Right atrium auricular region (tissue), 2 donors: ENCODE measurements at regions not wholly inside any gene's neighbourhood (a gene's known extent, or its start where the extent isn't known, plus 50 kb on each side); places are given as distances from the start of the nearest gene placed in this dataset.

Experiments used
- DNase-seq: peaks from one replicate; pipeline ENCODE4 v3.0.0-alpha.2; 2019; ENCODE audit warnings: low spot score
- H3K27ac ChIP-seq, 2 donors: fragments of 200-600 bp; sonication (generic); 1 replicate in 1 of 2; 2 replicates in 1 of 2; pipeline ENCODE4 v1.5.1; 2016 to 2019
- H3K27me3 ChIP-seq, 2 donors: fragments of 200-600 bp; sonication (generic); one replicate each; pipeline versions ENCODE4 v1.5.1 to v1.6.0; 2017 to 2019
- H3K36me3 ChIP-seq: fragments of 200-600 bp; sonication (generic); one replicate; pipeline ENCODE4 v1.5.1; 2016
- H3K4me1 ChIP-seq, 2 donors: fragments of 200-600 bp; sonication (generic); one replicate each; pipeline versions ENCODE4 v1.5.1 to v1.6.0; 2017 to 2019
- H3K4me3 ChIP-seq, 2 donors: fragments of 200-600 bp; sonication (generic); 1 replicate in 1 of 2; 2 replicates in 1 of 2; pipeline ENCODE4 v1.5.1; 2017 to 2019; ENCODE audit warnings: mild to moderate bottlenecking in 1 of 2, moderate library complexity in 1 of 2
- H3K9me3 ChIP-seq, 2 donors: fragments of 200-600 bp; sonication (generic); one replicate each; pipeline ENCODE4 v1.5.1; 2019
- TF ChIP-seq, protein P1 (sequence below), 2 donors: fragments of 200-600 bp; sonication (generic); IDR thresholded peaks; one replicate each; pipeline ENCODE4 v1.5.1; 2019; ENCODE audit warnings: antibody characterized with exemption in 2 of 2

DNA sequence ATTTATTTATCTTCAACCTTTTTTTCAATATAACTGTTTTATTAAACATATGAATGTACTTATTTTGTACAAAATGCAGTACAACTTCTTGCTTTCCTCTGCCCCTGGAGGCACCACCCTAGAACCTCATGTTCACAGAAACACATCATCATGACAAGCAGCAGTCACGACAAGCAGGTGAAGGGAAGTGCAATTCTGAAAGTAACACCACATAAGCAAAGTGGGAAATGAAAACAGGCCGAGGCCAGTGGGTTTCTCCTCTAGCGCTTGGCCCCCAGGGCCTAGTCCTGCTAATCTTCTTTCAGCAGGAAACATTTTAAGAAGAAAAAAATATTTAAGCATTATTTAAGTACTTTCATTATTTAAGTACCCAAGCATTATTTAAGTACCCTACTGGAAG lies 598.1 kb downstream of the SH2D4B start:
- Histone ChIP-seq H3K9me3 (peaks cover 0 to 4% of the 10 kb centered on the region in 2 donors), H3K4me1 (no peaks in the 10 kb centered on the region), H3K4me3 (no peak overlapping the region), H3K27ac (no peak overlapping the region), H3K36me3 (no peaks in the 10 kb centered on the region), H3K27me3 (no peaks in the 10 kb centered on the region)
- TF ChIP-seq, protein P1, sequence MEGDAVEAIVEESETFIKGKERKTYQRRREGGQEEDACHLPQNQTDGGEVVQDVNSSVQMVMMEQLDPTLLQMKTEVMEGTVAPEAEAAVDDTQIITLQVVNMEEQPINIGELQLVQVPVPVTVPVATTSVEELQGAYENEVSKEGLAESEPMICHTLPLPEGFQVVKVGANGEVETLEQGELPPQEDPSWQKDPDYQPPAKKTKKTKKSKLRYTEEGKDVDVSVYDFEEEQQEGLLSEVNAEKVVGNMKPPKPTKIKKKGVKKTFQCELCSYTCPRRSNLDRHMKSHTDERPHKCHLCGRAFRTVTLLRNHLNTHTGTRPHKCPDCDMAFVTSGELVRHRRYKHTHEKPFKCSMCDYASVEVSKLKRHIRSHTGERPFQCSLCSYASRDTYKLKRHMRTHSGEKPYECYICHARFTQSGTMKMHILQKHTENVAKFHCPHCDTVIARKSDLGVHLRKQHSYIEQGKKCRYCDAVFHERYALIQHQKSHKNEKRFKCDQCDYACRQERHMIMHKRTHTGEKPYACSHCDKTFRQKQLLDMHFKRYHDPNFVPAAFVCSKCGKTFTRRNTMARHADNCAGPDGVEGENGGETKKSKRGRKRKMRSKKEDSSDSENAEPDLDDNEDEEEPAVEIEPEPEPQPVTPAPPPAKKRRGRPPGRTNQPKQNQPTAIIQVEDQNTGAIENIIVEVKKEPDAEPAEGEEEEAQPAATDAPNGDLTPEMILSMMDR (IDR thresholded peaks at IDR 0.05), result no peak
- DNase-seq, result no peak

DNA sequence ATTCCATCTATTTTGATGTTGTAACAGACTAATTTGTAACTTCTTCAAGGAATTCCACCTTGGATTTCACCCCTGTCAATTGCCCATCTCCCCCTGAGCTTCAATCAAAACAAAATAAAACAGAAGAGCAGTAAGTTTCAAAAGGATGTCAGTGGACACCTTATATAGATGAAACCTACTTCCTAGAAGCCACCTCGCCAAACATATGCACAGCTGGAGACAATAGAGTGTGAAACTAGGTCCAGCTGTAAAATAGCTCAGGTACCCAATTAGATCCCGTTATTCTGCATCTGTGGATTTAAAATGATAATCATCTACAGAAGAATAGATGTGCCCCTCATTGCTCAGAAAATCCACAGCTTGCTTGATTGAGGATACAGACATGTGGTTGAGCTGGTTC lies 598.6 kb downstream of the SH2D4B start:
- Histone ChIP-seq H3K4me3 (no peak overlapping the region), H3K4me1 (no peaks in the 10 kb centered on the region), H3K27ac (no peak overlapping the region), H3K9me3 (peaks cover 0 to 4% of the 10 kb centered on the region in 2 donors), H3K36me3 (no peaks in the 10 kb centered on the region), H3K27me3 (no peaks in the 10 kb centered on the region)
- TF ChIP-seq, protein P1 (IDR thresholded peaks at IDR 0.05), result no peak
- no peak for DNase-seq

DNA sequence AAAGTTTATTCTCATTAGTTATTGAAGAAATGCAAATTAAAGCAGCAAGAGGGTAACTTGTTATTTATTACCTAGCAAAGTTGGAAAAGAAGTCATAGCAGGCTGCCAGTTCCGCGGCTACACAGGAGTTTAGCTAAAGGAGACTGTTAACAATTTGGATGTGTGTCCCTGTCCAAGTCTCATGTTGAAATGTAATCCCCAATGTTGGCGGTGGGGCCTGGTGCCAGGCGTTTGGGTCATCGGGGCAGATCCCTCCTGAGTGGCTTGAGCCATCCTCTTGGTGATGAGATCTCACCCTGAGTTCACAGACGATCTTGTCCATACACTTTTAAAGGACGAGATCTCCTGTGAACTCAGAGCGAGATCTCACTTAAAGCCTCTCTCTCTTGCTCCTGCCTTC lies 608.3 kb downstream of the SH2D4B start:
- Histone ChIP-seq H3K9me3 (no peaks in the 10 kb centered on the region), H3K27me3 (no peaks in the 10 kb centered on the region)

DNA sequence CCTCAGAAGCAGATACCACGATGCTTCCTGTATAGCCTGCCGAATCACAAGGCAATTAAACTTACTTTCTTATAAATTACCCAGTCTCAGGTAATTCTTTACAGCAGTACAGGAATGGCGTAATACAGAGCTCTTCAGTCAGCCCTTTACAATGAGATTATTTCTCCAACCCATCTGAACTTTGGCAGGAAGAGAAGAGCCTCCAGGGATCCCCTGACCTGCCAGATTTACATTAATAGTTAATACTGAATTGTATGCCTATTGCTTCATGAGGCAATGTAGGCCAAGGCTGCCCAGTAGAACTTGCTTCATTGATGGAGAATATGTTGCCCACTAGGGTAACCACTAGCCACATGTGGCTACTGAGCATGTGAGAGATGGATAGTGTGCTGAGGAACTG lies 608.7 kb downstream of the SH2D4B start:
- Histone ChIP-seq H3K36me3 (no peaks in the 10 kb centered on the region), H3K4me3 (no peak overlapping the region), H3K27me3 (no peaks in the 10 kb centered on the region), H3K27ac (no peak overlapping the region), H3K9me3 (no peaks in the 10 kb centered on the region), H3K4me1 (no peaks in the 10 kb centered on the region)
- DNase-seq, result no peak
- TF ChIP-seq, protein P1 (IDR thresholded peaks at IDR 0.05), result no peak

More for the DNA sequence above, 608.3 kb downstream of the SH2D4B start:
- H3K4me1 ChIP-seq, result no peaks in the 10 kb centered on the region
- no peak overlapping the region for H3K4me3 ChIP-seq
- TF ChIP-seq, protein P1 (IDR thresholded peaks at IDR 0.05), result no peak
- no peak for DNase-seq
- H3K36me3 ChIP-seq, result no peaks in the 10 kb centered on the region
- H3K27ac ChIP-seq, result no peak overlapping the region

DNA sequence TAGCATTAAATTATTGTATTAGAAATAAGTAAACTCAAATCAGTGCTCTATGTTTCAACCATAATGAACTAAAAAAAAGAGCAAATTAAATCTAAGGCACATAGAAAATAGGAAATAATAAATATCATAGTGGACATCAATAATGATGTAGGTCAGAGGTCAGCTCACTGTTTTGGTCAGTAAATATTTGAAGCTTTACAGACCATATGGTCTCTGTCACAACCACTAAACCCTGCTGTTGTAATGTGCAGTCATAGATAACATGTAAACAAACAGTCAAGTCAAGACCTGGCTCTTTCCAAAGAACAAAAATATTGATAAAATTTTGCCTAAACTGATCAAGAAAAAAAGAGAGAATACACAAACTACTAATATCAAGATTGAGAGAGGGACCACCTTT lies 615.0 kb downstream of the SH2D4B start:
- no peaks in the 10 kb centered on the region for H3K4me1 ChIP-seq
- no peaks in the 10 kb centered on the region for H3K27me3 ChIP-seq
- no peaks in the 10 kb centered on the region for H3K9me3 ChIP-seq
- H3K27ac ChIP-seq, result no peak overlapping the region
- no peak overlapping the region for H3K4me3 ChIP-seq
- DNase-seq, result no peak
- no peaks in the 10 kb centered on the region for H3K36me3 ChIP-seq
- TF ChIP-seq, protein P1 (IDR thresholded peaks at IDR 0.05), result no peak

DNA sequence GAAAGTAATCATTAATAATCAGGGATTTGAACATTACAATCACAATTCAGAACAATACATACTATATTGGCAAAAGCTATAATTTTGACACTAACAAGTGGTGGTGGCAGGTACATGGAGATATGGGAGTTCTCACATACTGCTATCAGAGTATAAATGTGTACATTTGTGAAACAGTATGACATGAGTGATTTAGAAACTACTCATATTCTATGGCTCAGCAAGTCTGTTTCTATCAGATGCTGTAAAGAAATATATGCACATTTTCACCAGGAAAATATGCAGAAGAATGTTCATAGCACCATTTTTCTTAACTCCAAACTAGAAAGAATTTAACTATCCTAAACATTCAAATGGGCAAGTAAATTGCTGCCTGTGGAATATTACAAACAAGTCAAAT lies 620.0 kb downstream of the SH2D4B start:
- Histone ChIP-seq H3K36me3 (no peaks in the 10 kb centered on the region), H3K4me1 (no peaks in the 10 kb centered on the region), H3K27ac (no peak overlapping the region)

More for the DNA sequence above, 620.0 kb downstream of the SH2D4B start:
- TF ChIP-seq, protein P1 (IDR thresholded peaks at IDR 0.05), result no peak
- H3K9me3 ChIP-seq, result no peaks in the 10 kb centered on the region
- no peak for DNase-seq
- no peak overlapping the region for H3K4me3 ChIP-seq
- H3K27me3 ChIP-seq, result no peaks in the 10 kb centered on the region
